HG03521 (cell line): ENCODE measurements at regions not wholly inside any gene's neighbourhood (a gene's known extent, or its start where the extent isn't known, plus 50 kb on each side); places are given as distances from the start of the nearest gene placed in this dataset.
"Not testable (repeated sequence)": the region's sequence is repeated elsewhere in the genome, so short reads cannot be mapped to it uniquely, and the experiment has no call there.

Experiments used
- ATAC-seq: cut with Tn5 transposase; IDR thresholded peaks from one replicate; pipeline ENCODE4 v1.9.1; 2021; ENCODE audit warnings: mild to moderate bottlenecking, moderate library complexity; ENCODE audit not compliant: unreplicated experiment

- ATAC-seq = no peak
These were observed 182.2 kb upstream of the TNC start for GRCh38 chr9:115300116-115300515.

- ATAC-seq = no peak
These were observed 182.9 kb upstream of the TNC start for GRCh38 chr9:115300874-115301273.

GRCh38 chr9:115301581-115301980 lies 183.6 kb upstream of the TNC start:
- ATAC-seq = no peak

GRCh38 chr9:115305543-115305942 lies 187.6 kb upstream of the TNC start:
- no peak for ATAC-seq

- no peak for ATAC-seq
These were observed 188.9 kb upstream of the TNC start for GRCh38 chr9:115306865-115307264.

GRCh38 chr9:115313545-115313944 lies 195.6 kb upstream of the TNC start:
- ATAC-seq = no peak

GRCh38 chr9:115326461-115326860 lies 208.5 kb upstream of the TNC start:
- ATAC-seq = no peak

GRCh38 chr9:115327436-115328122 lies 209.6 kb upstream of the TNC start:
- no peak for ATAC-seq

- ATAC-seq = no peak
These were observed 210.3 kb upstream of the TNC start for GRCh38 chr9:115328228-115328627.

GRCh38 chr9:115328677-115329076 lies 210.7 kb upstream of the TNC start:
- ATAC-seq = no peak

- ATAC-seq = no peak
These were observed 215.5 kb upstream of the TNC start for GRCh38 chr9:115333277-115334070.

GRCh38 chr9:115335439-115335838 lies 217.5 kb upstream of the TNC start:
- ATAC-seq = no peak

GRCh38 chr9:115340314-115340713 lies 222.4 kb upstream of the TNC start:
- no peak for ATAC-seq

GRCh38 chr9:115341426-115341825 lies 223.5 kb upstream of the TNC start:
- ATAC-seq = no peak

- ATAC-seq = not testable (repeated sequence)
These were observed 229.8 kb upstream of the TNC start for GRCh38 chr9:115347776-115348175.

- not testable (repeated sequence) for ATAC-seq
These were observed 231.0 kb upstream of the TNC start for GRCh38 chr9:115348936-115349335.

- no peak for ATAC-seq
These were observed 231.6 kb upstream of the TNC start for GRCh38 chr9:115349542-115349941.

- no peak for ATAC-seq
These were observed 232.6 kb upstream of the TNC start for GRCh38 chr9:115350548-115350947.

- ATAC-seq = no peak
These were observed 235.7 kb upstream of the TNC start for GRCh38 chr9:115353681-115354080.

GRCh38 chr9:115357821-115358220 lies 239.9 kb upstream of the TNC start:
- ATAC-seq = no peak

- no peak for ATAC-seq
These were observed 241.2 kb upstream of the TNC start for GRCh38 chr9:115359017-115359780.

GRCh38 chr9:115360122-115360521 lies 242.2 kb upstream of the TNC start:
- no peak for ATAC-seq
